ENCODE measurements at regions not wholly inside any gene's neighbourhood (a gene's known extent, or its start where the extent isn't known, plus 50 kb on each side); places are given as distances from the start of the nearest gene placed in this dataset.
A peak's percentile ranks its signal among the peaks of the same experiment; 100 is the strongest.
"Not testable (repeated sequence)": the region's sequence is repeated elsewhere in the genome, so short reads cannot be mapped to it uniquely, and the experiment has no call there.

- DNase-seq: not testable (repeated sequence)
Observed at GRCh38 chr4:9110700-9111099, 59.5 kb upstream of the FAM90A26 start.

- DNase-seq: not testable (repeated sequence)
Observed at GRCh38 chr4:9103148-9103524, 67.1 kb upstream of the FAM90A26 start.

GRCh38 chr4:9102471-9103147, 67.6 kb upstream of the FAM90A26 start:
- not testable (repeated sequence) for DNase-seq

GRCh38 chr4:9096330-9096729, 73.9 kb upstream of the FAM90A26 start:
- not testable (repeated sequence) for DNase-seq

- DNase-seq: not testable (repeated sequence)
Observed at GRCh38 chr4:9078796-9079195, 91.4 kb upstream of the FAM90A26 start.

- DNase-seq: not testable (repeated sequence)
Observed at GRCh38 chr4:9076974-9077373, 93.2 kb upstream of the FAM90A26 start.

- DNase-seq: not testable (repeated sequence)
Observed at GRCh38 chr4:9076486-9076885, 93.7 kb upstream of the FAM90A26 start.

- DNase-seq: not testable (repeated sequence)
Observed at GRCh38 chr4:9073371-9073770, 96.8 kb upstream of the FAM90A26 start.

GRCh38 chr4:9072521-9073220, 97.5 kb upstream of the FAM90A26 start:
- DNase-seq: not testable (repeated sequence)

- not testable (repeated sequence) for DNase-seq
Observed at GRCh38 chr4:9067923-9068322, 102.3 kb upstream of the FAM90A26 start.

- not testable (repeated sequence) for DNase-seq
Observed at GRCh38 chr4:9063612-9064011, 106.6 kb upstream of the FAM90A26 start.

- DNase-seq: not testable (repeated sequence)
Observed at GRCh38 chr4:9024866-9025265, 145.3 kb upstream of the FAM90A26 start.

GRCh38 chr4:9009792-9010191, 138.2 kb upstream of the HMX1 start:
- DNase-seq: not testable (repeated sequence)

- not testable (repeated sequence) for DNase-seq
Observed at GRCh38 chr4:9008407-9008806, 136.8 kb upstream of the HMX1 start.

GRCh38 chr4:9001153-9001552, 129.5 kb upstream of the HMX1 start:
- peak; percentile 2 to 19 for DNase-seq

GRCh38 chr4:9000505-9001001, 128.9 kb upstream of the HMX1 start:
- DNase-seq: peak; percentile 8 to 23

- not testable (repeated sequence) for DNase-seq
Observed at GRCh38 chr4:8992981-8993380, 121.3 kb upstream of the HMX1 start.

- not testable (repeated sequence) for DNase-seq
Observed at GRCh38 chr4:8991449-8991848, 119.8 kb upstream of the HMX1 start.

GRCh38 chr4:8990341-8990740, 118.7 kb upstream of the HMX1 start:
- DNase-seq: not testable (repeated sequence)

GRCh38 chr4:8985786-8986185, 114.1 kb upstream of the HMX1 start:
- DNase-seq: not testable (repeated sequence)

GRCh38 chr4:8984641-8985040, 113.0 kb upstream of the HMX1 start:
- DNase-seq: not testable (repeated sequence)

- DNase-seq: not testable (repeated sequence)
Observed at GRCh38 chr4:8983921-8984320, 112.3 kb upstream of the HMX1 start.

- DNase-seq: not testable (repeated sequence)
Observed at GRCh38 chr4:8976466-8977128, 105.0 kb upstream of the HMX1 start.

Measured in inflammatory macrophage (primary cell).